ENCODE measurements at regions not wholly inside any gene's neighbourhood (a gene's known extent, or its start where the extent isn't known, plus 50 kb on each side); places are given as distances from the start of the nearest gene placed in this dataset.

DNA sequence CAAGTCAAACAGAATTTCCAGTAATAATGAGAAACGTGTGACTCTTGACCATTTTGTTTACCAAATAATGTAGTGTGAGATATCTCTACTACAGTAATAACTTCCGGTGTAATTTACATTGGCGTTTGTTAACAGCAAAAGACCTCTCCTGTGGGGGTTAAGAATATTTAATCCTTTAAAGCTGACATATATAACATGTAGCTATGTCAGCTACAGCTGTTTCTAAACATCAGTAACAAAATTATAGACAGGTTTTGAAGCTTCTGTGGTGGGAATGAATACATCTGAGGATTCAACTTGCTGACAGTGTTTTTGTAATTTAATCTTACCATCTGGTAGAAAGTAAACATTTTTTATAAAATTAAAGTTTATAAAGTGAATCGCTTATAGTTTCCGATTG lies 73.6 kb upstream of the TENM3 start:
- no peak for DNase-seq

DNA sequence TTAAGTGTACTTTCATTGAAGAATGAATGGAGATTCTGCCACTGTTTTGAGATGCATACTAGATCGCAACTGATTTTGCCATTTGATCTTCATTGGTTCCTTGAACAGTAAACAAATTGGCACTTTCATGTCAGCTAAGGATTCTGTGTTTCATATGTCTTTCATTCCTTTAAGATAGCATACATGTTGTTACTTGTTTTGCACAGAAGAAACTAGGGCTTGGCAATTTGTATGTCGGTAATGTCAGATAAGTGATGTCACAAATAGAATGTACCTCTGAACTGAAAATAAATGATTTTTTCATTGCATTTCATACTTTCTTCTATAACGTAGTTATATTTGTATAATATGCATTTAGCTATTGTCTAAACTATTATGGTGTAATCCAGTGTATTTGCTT lies 73.2 kb upstream of the TENM3 start:
- DNase-seq: no peak

DNA sequence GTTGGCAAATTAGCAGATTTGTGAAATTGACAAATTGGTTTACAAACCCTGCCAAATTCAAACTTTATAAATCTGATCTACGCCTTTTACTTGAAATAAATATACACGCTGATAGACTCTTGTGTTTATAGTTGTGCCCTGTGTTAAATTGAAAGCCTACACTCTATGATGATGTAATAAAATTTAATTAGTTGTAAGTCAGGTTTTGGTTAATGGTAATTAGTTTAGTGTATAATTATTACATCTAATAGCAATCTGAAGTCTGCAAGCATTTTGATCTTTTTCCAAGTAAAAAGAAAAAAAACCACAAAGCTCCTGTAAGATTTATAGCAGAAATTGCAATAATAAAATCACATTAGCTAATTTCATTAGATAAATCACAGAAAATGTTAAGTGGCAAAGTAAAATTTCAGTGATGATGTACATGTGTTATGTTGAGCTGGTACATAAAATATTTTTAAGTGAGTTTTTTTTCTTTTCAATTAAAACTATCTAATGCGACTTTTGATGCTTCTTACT lies 72.7 kb upstream of the TENM3 start:
- no peak for DNase-seq

DNA sequence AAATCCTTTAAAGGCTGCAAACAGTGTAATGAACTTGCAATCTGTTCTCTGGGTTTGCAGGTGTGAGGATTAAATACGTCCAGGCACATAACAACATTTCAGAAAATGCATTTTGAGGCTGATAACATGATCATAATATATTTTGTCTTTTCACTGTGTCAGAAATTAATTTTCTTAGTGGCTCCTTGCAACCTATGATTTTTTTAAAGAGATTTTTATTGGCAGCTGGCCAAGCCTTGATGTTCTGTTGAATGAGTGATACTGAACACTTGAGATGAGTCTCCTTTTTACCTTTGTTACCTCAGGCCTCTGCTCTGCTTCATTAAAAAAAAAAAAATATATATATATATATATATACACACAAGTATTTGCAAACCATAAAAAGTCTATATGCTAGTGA lies 68.2 kb upstream of the TENM3 start:
- DNase-seq: no peak

DNA sequence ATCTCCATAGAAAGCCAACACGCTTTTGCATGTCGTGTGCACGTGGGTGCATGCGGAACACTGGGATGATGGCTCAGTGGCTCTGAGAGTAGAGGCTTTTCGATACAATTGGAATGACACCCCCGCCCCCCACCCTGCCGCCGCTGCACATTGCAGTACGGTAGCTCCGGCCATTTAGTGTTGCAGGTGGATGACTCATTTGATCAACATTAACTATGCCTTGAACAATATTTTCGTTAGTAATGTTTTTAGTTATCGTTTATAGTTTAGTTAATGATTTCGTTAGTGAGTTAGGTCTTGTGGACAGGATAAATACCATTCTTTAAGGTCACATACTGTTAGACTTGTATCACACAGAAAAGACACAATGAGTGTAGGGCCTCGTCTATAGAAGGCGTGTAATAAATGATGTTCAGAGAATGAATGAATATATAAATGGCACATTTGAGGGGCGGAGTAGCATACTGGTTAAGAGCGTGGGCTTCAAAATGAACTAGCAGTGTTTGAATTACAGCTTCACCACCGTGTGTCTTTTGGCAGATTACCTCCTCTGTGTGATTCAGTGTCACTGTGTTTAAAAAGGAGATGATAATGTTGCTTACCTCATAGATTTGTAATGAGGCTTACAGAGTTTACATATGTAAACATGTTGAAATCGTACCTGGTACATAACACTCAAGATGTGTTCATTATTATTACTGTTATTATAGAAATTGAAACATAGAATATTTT lies 67.2 kb upstream of the TENM3 start:
- peak in 1 of 2 experiments; percentile 20 for DNase-seq

DNA sequence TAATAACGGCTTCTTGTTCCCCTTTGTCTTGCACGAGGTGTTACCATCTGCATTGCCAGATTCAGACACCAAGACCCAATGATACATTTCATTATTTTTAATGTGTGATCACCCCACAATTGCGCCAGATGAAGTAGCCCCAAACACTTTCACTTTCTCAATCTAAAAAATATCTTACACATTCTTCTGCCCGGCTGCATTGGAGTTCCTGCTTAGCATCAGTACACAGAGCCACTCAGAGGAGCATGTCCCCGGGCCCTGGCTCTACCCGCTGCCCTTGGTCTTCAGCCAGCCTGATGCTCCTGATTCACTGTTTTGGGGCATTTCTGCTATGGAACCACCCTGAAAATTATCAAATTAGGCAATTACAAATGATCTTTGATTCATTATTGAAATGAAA lies 66.0 kb upstream of the TENM3 start:
- DNase-seq: no peak

DNA sequence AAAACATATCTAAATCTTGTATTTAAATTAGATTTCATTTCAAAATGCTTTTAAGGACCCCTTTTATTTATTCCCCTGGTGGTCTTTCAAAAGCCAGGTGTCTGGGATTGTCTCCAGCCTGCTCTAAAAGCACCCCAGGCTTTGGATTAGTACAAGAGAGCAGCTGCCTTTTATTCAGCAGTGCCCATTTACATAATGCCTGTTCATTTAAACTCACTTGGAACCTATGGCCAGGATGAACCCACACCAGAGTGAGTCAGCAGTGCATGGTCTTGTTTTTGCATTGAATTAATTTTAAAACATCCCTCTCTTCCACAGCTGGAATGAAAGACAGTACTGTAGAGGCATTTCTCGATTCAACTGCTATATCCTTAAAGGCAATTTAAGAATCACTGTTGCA lies 64.1 kb upstream of the TENM3 start:
- DNase-seq: peak in 1 of 2 experiments; percentile 67

DNA sequence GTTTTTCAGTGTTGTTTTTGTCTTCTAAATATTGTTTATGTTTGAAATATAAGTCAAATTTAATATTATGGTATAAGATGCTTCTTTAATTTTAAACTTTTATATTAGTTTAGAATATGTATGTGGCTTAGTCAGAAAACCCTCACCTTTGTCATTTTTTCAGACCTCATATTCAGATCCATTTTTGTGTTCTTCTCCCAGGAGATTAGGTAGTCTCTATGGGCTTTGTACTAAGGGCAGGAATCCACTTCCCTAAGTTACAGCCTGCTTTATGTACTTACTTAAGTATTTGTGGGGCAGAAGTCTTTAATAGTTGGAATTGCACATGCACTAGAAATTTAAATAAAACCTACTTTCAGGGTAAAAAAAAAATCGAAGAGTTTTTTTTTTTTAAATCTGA lies 63.5 kb upstream of the TENM3 start:
- DNase-seq: no peak

DNA sequence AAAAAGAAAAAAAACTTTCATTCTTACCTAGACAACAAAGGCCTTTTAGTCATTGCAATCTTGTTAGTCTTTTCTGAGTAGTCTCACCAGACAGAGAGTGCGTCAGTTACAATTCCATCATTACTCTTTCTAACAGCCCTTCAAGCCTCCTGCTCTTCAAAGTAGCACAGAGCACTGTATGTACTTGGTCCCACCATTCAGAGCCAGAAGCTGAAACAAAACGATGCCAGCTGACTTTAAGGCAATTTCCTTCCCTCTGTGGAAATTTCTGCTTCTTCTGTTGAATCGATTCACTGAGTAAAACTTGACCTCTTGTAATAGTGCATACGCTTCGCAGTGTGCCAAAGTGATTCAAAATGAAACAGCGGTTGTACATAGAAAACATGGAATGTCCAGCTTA lies 57.7 kb upstream of the TENM3 start:
- DNase-seq: no peak

DNA sequence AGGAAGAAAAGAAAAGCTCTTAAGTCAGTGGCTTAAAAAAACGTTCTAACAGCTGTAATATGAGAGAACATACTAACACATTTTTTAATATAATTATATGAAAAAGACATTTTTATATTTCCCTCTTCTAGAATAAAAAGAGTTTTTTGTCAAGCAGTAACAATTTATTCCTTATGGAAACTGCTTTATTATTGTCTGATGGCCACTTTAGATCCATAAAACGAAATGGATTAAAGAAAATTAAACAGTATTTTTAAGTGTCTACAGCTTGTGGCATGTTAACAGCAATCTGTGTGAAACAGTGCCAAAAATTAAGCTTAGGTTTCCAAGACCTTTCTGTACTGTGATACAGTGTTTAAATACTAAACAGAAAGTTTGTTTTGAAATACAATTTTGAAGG lies 55.5 kb upstream of the TENM3 start:
- DNase-seq: no peak

DNA sequence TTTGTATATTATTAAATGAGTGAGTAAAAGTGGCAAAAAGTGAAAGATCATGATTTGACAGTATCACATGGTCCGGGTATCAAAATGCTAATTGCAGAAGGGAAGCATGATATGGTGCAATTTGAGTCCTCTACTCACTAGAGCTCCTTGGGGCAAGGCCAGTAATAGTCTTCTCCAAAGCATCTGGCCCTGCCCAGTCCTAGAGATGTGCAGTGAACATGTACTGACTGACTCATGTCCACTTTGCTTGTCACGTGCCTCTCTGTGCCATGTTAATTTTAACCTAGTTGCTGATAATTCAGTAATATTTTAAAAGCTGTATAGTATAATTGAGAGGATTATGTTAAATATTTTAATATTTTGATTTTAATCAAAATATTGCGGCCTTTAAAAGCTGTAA lies 54.6 kb upstream of the TENM3 start:
- no peak for DNase-seq

DNA sequence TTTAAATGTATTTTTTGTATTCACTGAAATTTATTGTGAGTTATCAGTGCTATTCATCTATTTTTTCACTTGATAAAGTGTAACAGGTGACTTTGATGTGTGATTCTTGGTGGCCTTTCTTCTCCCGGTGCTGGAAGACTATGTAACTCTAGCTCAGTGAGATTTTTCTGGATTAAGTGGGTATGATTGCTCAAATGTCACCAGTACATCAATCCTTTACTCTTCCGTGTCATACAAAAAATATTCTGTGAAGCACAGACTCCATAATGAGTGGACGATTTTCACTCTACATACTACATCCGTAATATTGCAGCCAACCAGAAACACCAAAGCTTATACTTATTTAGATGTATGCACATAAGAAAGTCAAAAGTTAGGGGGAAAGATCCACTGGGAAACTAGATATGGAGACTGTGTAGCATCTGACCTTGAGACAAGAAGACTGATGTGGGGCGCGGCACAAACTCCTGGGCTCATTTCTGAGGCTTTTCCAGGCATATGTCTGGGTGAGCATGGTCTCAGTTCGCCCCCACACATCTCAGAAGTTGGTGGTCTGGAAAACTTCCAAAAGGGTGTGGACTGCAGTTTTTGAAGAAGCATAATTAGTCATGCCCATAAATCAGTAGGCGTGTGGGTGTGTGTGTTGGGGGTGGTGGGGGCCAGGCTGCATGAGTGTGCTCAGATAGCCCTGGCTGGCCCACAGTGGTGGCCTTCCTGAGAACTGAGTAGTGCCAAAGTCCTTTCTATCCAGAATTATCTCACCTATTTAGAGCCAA lies 53.9 kb upstream of the TENM3 start:
- no peak for DNase-seq

DNA sequence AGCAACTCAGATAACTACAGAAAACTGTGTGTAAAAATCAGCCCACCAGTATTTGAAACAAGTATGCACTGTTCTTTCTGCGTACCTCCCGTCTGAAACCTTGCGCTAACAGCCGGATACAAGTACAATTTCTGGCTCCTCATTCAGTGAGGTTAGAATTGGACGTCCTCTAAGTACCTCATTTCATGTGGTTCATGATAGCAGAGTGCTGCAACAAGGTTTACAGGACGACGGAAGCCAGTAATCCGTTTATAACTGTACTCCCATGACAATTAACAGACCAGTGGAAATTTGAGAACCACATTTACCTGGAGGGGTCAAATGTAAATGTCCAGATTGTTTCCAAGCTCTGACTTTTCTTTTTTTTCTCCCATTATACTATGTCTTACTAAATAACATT lies 52.9 kb upstream of the TENM3 start:
- no peak for DNase-seq

DNA sequence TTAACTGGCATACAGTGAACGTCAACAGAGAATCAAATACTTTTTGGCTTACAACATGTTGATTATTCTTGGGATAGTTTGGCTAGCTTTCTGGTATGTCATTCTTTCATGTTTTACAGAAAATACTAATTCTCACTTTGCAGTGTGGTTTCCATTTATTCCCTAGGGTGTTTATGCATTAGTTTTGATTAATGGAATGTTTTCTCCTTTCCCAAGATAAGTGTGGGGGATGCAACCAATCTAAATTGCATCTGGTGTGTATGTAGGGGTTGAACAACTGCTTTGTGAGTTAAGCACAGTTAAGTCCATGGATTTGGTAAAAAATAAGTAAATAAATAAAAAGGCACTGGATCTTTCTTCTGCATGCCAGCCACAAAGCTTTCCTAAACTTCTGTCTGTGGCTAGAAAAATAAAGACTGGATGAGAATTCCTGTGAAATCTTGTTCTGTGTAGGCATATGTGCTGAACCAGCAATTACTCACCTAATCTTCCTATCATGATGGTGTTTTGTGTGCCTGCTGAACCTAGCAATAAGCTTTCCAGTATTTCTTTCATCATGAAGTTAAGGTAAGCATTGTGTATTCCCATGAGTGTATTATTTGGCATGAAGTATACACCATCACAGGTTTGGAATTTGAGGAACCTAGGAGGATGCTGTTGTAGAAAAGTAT lies 50.6 kb upstream of the TENM3 start:
- no peak for DNase-seq

DNA sequence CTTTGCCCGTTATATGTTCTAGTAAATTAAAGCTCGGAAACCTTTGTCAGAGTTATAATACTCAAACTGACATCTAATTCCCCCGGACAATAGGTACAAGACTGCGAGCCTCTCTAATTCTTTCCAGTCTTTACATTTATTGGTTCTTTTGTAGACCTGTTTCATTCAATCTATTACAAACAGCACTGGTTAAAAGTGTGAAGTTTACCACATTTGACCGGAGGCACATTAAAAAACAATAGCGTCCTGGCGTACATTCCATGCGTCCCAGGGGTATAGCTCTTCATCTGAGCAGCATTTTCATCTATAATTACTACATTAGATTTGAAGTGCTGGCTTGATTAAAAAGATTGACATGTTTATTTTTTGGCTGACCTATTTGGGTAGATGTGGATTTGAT lies 49.9 kb upstream of the TENM3 start:
- no peak for DNase-seq

Measured in NCI-H2081 (cell line).